Superior temporal gyrus (tissue), 1 donor: ENCODE measurements at regions not wholly inside any gene's neighbourhood (a gene's known extent, or its start where the extent isn't known, plus 50 kb on each side); places are given as distances from the start of the nearest gene placed in this dataset.
"Not testable (repeated sequence)": the region's sequence is repeated elsewhere in the genome, so short reads cannot be mapped to it uniquely, and the experiment has no call there.

ENCODE experiments used
- DNase-seq: peaks from one replicate; pipeline ENCODE4 v3.0.0-alpha.2; 2016; ENCODE audit errors: extremely low spot score

DNA sequence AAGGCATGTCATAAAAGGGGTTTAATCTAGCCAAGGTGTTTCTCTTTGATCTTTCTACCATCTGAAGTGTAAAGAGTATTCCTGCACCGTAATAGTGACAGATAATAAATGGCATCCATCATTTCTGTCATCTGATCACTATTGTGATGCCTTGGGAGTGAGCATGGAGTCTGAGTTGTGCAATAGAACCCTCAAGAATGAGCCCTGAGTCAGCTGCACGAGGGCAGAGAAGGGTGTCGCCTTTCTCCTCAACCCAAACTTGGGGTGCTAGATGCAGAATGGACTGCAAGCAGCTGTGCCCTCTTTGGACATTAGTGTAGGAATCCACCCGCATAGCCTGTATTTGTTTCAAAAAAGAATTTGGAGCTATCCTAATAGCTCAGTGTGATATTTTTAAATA is 115.2 kb downstream of the ZNF37A start:
- no peak for DNase-seq

DNA sequence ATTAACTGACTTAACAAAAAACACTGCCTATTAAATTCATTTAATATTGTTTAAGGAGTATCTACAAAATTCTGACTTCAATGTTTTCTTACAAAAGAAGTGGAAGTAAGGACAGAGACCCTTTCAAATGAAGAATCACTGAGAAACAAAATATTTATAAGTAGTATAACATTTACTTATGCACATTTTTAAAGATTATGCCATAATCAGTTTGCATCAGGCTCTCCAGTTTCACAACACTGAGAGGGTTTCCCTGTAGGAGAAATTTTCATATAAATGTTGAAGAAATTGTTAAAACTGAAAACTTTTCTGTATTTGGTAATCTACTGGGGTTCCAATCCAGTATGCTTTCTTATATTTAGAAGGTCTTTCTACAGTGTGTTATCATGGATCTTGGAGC is 115.6 kb downstream of the ZNF37A start:
- not testable (repeated sequence) for DNase-seq

DNA sequence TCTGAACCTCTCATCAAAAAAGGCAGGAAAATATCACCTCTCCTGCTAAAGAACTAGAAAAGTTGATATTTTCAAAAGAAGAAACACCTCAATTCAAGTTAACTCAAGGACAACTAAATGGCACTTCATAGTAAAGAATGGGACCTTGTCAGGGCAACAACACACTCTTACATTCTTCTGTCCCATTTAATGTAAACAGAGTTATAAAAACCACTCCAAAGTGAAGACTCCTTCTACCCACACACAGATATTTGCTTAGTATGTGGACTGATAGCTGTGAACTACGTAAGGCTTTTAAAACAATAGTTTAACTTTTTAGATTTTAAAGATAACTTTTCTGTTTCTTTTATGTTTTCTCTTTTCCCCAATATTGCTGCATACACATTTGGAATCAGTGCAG is 118.3 kb downstream of the ZNF37A start:
- DNase-seq, result no peak

DNA sequence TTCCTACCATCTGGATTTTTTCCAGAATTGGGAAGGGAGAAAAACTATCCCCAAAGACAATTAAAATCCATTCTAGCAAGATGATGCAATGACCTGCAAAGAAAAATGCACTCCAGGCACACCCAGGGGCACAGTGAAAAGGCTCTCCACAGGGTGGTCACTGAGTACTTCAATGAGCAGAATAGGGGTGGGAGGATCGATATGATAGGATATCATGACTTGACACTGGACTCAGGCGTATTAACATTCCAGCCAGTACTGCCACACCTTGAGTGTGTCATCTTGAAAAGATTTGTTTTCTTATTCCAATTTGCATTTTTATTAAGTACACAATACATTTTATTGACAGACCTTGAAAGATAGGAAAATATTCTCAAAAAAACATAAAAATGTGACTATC is 132.2 kb downstream of the ZNF37A start:
- no peak for DNase-seq

DNA sequence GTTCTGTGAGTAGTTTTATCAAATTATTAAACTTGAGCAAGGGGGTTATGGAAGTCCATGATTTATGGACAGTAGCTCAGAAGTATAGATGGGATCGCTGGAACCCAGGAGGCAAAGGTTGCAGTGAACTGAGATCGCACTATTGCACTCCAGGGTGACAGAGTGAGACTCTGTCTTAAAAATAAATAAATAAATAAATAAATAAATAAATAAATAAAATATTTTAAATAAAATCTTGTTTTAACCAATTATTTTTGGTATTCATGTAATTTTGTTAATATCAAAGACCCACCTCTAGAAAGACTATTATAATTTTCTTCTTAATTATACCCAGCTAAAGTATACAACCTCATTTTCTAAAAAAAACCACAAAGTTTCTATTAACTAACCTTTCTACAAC is 134.3 kb downstream of the ZNF37A start:
- no peak for DNase-seq

DNA sequence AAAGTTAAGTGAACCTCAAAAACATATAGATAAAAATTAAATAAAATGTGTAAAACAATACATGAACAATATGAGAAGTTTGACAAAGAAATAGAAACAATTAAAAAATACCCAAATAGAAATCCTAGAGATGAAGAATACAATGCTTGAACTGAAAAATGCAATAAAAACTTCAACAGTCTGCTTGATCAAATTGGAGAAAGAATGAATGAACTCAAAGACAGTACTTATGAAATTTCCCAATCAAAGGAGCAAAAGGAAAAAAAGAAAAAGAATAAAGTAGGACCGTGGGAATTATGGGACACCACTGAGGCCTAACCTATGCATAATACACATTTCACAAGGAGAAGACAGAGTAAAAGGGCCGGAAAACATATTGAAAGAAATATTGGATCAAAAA is 144.3 kb downstream of the ZNF37A start:
- DNase-seq, result not testable (repeated sequence)

DNA sequence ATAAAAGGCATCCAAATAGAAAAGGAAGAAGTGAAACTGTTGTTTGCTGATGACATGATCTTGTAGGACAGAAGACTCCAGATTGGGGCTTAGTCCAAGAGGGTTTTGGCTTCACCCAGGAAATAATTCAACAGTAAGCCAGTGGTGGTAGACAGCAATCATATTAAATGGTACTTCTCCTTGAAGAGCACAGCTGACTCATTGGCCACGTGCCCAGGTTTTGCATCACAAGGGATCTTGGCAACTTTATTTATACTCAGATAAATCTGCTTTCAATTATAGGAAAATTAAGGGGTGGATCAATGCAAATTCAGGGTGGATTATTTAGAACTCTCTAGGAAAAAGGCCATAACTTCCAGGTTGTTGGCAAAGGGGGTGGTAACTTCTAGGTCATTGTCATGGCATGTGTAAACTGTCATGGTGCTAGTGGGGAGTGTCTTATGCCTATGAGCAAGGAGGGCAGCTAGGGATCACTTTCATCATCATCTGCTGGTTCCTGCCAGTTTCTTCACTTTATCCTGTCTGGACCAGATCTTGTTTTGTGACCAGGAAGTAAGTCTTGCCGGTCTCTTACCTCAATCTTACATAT is 148.0 kb downstream of the ZNF37A start:
- DNase-seq, result not testable (repeated sequence)

DNA sequence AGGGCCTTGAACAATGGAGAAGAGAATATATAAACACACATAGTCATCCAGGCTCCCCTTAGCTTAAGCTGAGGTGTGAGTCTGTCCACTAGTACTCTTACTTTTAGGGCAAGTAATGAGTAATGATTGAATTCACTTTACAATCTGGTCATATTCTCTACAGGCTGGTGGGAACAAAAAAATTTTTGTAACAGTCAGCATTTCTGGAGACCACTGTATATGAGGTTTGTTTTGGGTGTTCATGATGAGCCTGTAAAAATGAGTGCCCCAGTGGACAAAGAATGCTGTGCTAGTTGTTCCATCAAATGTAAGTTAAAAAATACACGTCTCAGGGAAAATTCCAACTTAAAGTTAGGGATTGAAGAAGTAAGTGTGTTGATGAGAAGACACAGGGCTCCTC is 154.0 kb downstream of the ZNF37A start:
- DNase-seq, result not testable (repeated sequence)

DNA sequence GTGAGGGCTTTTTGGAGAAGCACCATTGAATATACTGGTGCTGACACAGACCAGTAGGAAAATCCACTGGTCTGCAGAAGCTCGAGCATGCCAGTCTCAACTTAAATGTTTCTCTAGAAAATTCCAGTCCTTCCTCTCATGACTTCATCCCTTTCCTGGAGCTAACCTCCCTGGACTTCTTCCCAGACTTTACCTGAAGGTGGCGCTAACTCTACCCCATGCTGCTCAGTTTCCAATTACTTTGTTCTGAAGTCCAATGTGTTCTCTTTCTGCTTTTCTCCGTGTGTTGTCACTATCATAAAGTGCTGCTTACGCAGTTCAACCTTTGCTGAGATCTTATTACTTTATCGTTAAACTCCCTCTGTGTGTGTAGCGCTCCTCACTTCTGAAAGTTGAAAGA is 158.4 kb downstream of the ZNF37A start:
- not testable (repeated sequence) for DNase-seq

DNA sequence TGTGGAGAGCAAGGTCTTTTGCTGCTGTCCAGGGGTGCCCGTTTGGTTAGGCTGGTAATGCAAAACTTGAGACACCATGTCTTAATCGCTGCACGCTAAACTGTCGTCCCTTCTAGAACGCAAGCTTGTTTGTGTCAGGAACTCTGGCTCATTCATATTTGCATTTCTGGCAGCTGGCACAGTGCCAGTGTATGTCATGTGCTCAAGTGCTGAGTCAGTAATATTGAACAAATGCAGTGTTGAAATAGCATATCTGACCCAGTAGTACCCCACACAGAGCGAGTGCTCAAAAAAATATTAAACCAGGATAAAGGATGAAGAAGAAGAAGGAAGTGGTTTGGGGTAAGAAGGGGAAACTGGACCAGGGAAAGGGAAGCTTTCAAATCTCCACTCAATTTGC is 173.4 kb downstream of the ZNF37A start:
- DNase-seq, result not testable (repeated sequence)

DNA sequence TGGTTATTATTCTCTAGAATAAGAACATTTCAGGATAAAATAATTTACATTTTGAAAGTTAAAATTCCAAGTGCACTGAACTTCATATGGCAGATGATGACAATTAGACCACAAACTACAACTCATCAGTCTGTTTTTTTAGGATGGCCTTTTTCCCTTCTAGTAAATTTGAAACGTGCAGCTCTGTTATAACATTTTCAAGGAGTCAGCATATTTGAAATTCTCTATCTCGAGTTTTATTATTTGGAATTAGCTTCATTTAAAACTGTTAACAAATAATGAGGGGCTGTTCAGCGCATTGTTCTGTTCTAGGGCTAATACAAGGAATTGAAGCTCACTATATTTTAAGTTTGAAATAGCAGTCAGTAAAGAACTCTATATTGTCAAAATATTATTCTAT is 176.9 kb downstream of the ZNF37A start:
- DNase-seq, result not testable (repeated sequence)

DNA sequence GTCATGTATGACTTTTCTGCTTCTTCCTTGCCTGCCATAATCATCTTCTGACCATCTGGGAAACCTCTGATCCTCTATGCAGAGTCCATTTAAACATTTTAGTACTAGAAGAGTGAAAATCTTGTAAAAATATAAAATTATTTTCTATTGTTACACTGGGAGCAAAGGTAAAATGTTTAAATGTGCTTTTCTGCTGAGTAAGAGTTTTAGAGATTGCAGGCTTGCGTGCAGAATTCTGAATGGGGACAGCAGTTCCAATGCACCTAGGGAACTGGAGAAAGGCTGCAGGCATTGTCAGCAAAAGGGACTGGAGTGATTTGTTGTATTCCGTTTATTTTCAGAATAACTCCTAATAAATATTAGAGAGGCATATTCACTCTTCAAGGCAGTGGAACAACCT is 180.7 kb downstream of the ZNF37A start:
- DNase-seq, result not testable (repeated sequence)

DNA sequence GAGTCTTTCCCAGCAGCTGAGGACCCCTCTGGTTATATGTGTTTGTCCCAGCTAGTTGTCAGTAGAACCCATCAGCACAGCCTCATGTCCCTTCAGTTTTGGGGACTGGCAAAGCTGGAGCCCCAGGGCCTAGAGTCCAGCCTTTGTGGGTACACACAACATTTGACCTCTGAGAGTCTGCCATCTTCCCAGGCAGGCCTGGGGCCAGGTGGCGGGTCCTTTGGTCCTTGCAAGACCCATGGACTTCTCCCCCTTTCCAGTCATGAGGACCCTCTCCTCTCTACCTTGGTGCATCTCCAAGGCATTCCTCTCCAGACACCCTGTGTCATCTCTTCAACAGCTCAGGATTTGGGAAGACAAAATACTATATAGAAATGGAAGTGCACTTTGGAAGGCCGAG is 198.4 kb downstream of the ZNF37A start:
- DNase-seq, result not testable (repeated sequence)

DNA sequence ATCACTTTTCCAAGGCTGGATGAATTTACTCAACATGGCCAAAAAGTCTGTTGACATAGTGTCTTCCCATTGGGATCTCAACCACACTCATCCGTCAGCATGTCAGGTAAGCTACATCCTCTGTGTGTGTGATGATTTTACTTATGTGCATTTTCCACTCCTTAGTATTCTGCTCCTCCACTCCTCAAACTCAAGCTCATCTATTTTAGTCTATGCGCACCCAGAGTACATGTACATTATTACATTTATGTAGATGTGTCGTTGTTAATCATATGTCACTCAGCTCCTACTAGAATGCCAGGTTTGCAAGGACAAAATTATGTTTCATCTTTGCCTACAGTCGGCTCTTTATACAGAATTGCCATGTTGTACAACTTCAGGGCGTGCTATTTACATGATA is 216.0 kb downstream of the ZNF37A start:
- DNase-seq, result not testable (repeated sequence)

DNA sequence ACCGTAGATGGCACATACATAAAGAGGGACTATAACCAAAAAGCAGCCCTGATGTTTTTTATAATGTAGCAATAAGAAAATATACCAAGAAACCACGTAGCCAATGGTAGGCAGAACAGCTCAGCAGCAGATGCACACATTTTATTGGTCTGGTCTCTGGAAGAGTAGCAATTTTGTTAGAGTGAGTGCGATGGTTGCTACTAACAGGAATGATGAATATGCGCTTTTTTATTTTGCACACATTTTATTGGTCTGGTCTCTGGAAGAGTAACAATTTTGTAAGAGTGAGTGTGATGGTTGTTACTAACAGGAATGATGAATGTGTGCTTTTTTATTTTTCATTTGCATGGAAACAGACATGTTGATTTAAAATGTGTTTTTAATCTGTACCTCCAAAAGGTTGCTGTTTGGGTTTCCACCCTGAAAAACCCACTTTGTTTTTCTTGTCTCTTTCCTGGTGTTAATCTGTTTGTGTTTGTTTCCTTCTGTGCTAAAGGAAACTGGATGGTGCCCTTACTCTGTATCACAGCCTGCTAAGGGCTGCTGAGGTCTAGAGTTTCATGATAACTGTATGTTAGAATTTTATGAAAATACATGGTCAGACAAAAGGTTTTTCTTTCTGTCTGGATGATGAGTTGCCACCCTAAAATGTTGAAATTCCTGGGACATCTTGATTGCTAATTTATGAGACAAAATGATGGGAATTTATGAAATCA is 221.1 kb downstream of the ZNF37A start:
- not testable (repeated sequence) for DNase-seq

DNA sequence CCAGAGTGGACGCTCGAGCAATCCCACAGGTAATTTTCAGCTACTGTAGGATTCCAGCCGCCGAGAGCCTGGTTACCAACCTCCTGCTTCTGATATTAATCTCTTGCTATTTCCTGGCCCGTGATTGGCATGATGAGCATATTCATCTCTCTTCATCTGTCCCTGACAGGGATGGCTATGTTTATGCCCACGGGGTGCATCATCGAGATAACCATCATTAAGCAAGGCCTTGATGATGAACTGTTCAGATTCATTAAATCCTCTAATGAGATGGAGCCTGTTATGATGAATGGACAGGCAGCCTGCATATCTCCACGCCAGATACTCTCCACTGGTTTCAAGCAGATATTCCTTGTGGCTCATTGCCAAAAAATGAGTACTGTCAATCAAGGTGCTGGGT is 227.3 kb downstream of the ZNF37A start:
- DNase-seq, result not testable (repeated sequence)

DNA sequence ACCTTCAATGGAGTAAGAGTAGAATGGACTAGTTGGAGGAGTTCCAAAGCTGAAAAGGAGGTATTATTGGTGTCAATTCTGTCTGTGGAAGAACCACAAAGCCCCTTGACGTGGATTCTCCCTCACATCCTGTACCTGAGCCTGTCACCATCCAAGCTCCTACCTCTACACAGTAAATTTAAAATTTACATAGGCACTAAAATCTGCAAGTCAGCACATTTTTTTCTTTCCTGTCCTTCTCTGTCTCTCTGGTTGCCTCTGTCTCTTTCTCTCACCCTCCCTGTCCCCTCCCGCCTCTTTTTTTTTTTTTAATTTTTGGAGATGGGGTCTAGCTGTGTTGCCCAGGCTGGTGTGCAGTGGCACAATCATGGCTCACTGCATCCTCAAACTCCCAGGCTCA is 236.2 kb downstream of the ZNF37A start:
- not testable (repeated sequence) for DNase-seq

DNA sequence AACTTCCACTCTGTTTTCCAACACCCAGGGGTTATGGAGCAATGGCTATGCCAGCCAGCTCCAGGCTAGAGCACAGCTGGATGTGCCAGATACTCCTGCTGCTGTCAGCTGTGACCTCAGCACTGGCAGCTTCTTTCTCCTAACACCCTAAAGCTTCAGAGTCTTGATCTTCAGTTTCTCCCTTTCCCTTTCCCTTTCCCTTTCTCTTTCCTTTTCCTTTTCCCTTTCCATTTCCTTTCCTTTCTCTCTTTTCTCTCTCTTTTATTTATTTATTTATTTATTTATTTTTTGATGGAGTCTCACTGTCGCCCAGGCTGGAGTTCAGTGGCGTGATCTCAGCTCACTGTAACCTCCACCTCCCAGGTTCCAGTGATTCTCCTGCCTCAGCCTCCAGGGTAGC is 237.0 kb downstream of the ZNF37A start:
- DNase-seq, result not testable (repeated sequence)

DNA sequence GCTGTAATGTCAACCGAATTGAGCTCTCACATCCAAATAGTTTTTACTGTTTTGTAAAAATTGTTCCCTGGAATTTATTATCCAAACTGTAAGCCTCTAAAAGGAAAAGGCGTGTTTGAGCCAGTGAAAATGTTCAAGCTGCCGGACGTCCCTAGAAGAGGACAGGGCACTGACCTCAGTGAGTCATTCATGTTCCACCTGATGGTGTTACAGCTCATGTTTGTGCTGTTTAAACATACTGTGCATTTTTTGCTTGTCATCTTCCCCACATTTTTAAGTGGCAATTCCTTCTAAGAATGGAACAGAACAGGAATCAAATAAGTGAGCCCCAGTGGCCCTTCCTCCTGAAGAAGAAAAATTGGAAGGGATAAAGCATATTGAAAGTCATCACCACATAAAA is 239.6 kb downstream of the ZNF37A start:
- not testable (repeated sequence) for DNase-seq

DNA sequence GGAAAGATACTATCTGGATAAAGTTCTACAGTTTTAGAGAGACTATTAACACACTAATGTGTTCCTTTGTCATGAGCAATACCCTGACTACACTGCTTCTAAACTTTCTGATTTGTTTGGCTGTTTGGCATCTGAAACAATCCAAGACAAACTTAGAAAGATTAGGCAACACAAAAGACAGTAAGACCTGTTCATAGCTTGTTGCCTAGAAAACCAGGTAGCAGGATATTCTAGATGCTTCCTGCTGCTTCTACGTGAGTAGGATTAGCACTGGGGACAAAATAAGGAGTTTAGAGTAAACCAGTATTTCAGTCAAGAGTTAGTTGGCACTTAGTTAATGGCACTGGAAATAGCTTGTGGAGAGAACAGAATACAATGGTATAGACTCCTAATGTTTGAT is 256.5 kb downstream of the ZNF37A start:
- not testable (repeated sequence) for DNase-seq

DNA sequence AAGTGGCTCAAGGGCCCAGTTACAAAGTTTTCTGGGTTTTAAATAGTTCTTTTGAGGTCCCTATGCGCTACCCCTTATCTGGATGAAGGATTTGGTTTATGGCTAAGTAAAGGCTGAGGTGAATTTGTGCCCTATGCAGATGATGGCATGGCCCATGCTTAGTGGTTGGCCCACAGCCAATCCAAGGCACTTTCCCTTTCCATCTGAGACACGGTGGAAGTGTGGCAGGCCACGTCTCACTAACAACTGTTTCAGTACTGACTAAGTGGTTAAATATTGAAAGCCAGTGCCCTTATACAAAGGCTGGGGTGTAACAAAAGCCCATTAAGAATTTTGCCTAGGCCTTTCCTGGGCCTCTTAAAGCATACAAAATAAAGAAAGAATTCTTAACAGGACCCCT is 260.3 kb downstream of the ZNF37A start:
- not testable (repeated sequence) for DNase-seq

DNA sequence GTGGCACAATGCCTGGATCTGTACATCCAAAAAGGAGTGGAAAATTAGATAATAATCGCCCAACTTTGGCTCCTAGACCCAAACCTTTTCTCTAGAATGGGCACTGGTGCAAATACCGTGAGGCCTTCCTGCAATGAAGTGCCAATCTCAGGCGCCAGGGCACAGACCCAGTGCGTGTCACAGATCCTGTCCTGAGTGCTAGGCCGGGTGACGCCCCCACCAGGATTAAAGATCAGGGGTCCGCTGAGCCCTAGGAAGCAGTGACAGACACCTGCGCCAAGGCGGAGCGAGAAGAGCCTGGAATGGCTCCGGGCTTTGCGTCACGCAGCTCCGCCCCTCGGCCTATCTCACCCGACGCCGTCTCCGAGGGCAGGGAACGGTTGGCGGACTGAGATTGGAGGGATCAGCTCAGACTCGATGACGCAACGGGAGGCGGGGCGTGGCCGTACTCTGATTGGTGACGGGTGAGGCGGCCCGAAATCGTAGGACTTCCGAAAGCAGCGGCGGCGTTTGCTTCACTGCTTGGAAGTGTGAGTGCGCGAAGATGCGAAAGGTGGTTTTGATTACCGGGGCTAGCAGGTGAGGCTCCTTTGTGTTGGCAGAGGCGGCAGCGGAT is 261.9 kb downstream of the ZNF37A start:
- DNase-seq, result peak; percentile 75

DNA sequence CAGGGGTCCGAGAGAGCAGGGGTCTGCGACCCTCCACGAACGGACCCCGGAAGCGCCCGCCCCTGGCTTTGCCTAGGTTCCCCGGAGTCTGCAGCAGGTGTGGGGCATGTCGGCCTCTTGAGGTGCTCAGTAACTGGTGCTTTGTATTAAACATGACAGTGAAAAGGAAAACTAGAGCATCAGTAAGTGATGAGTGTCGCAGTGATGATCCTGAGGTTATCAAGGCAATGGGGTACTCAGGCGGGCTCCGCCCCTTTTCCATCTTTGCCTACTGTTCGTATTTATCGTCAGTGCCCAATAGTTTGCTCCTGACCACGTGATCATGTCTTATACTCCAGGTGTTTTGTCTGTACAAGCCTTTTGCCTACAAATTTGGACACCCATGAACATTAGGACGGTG is 262.4 kb downstream of the ZNF37A start:
- DNase-seq, result peak; percentile 40
